Limb (tissue), 2 donors: ENCODE measurements at regions not wholly inside any gene's neighbourhood (a gene's known extent, or its start where the extent isn't known, plus 50 kb on each side); places are given as distances from the start of the nearest gene placed in this dataset.

Experiments
- DNase-seq, 2 donors: peaks; one replicate each; pipeline ENCODE4 v3.0.0-alpha.2; 2016; ENCODE audit errors: extremely low spot score in 2 of 2

- no peak for DNase-seq
Observed at GRCh38 chr13:57224414-57224813, 57.4 kb downstream of the PRR20E start.

DNA sequence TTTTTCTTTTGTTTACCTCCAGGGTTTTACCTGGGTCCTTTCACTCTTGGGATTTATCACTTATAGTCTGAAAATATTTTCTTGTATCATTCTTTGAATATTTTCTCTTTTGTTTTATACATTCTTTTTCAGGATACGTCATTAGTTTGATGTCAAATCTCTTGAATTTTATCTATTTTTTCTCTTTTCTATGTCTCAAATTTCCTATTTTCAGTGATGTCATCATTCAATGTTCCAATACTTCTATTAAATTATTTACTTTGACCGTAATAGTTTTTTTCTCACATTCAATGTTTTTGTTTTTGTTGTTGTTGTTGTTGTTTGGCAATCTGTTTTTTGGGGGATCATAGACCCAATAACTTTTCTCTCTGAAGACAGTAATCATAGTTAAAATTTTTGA lies 83.5 kb downstream of the PRR20E start:
- no peak for DNase-seq

DNA sequence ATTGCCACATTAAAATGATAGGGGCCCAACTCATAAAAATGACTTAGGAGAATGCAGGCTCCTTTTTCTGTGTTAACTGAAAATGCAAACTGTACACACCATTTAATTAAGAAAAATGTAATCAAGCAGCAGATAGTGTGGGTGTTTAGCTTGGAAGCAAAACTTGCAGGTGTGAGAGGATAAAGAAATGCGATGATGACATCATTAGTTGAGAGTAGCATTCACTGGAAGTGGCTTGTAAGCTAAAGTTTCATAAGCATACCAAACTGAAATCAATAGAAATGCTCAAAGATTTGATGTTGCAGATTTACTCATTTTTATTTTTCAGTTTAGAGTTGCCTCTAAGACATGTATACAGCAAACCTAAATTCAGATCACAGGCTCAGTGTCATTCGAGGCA lies 86.6 kb downstream of the PRR20E start:
- DNase-seq, result no peak

GRCh38 chr13:57264965-57265364 lies 98.0 kb downstream of the PRR20E start:
- DNase-seq, result peak in 1 of 2 donors; percentile 12

DNA sequence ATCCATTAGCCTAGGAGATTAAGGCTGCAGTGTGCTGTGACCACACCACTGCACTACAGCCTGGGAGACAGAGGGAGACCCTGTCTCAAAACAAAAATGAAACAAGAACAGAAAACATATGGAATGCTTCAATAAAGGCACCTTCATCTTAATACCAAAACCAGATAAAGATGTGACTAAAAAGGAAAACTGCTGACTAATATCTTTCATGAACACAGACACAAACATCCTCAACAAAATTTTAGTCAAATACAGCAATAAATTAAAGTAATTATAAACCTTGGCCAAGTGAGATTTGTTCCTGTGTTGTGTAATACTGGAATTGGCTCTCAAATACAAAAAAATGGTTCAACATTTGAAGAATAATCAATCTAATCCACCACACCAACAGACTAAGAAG lies 103.5 kb downstream of the PRR20E start:
- DNase-seq, result no peak

DNA sequence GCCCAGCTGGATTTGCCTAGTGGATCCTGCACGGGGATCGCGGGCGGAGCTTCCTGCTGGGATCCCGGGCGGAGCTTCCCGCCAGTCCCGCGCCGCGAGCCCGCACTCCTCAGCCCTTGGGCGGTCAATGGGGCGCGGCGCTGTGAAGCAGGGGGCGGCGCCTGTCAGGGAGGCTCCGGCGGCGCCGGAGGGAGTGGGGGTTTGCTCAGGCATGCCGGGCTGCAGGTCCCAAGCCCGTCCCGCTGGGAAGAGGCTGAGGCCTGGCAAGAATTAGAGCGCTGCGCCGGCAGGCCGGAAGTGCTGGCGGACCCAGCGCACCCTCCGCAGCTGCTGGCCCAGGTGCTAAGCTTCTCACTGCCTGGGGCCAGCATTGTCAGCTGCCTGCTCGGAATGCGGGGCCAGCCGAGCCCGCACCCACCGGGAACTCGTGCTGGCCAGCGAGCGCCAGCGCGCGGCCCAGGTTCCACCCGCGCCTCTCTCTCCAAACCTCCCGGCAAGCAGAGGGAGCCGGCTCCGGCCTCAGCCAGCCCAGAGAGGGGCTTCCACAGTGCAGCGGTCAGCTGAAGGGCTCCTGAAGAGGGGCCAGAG lies 119.6 kb downstream of the PRR20E start:
- DNase-seq, result no peak

DNA sequence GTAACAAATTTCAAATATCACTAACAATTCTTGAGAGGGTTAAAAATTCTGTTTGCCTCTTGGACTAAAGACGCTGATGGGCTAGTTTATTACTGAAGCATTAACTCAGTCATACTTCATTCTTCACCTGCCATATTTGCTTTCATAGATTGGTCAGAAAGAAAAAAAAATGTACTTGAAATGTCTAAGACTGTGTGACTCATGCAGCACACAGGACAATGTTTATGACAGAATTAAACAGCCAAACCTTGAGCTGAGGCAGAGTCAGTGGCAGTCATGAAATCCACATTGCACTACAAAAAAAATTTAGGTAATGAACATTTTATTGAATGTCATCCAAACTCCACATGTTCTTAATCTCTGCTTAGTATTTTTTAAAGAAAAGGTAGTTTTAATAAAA lies 135.6 kb downstream of the PRR20E start:
- no peak for DNase-seq

DNA sequence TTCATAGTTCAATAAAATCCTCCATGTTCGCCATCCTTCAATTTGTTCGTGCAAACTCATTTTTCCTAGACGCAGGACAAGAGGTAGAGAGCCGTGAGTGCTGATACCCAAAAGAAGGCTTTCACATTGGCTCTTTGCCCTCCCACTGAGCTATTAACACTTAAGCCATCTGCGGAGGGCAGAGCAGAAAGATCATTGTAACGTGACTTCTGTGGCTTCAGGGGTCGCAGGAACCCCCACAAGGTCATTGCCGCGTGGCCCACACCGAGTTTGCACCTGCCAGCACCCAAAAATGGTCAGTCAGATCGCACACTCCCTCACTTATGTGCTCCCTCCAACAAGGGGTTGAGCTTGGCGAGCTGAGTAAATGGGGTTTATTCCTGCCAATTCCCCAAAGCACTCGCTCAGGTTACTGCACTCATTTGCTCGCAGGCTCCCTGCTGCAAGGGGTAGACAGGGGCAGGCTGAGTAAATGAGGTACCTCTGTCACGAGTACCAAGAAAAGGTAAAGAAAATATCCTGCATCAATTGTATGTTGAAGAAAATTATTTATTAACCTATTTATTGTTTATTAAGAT lies 144.1 kb downstream of the PRR20E start:
- no peak for DNase-seq

DNA sequence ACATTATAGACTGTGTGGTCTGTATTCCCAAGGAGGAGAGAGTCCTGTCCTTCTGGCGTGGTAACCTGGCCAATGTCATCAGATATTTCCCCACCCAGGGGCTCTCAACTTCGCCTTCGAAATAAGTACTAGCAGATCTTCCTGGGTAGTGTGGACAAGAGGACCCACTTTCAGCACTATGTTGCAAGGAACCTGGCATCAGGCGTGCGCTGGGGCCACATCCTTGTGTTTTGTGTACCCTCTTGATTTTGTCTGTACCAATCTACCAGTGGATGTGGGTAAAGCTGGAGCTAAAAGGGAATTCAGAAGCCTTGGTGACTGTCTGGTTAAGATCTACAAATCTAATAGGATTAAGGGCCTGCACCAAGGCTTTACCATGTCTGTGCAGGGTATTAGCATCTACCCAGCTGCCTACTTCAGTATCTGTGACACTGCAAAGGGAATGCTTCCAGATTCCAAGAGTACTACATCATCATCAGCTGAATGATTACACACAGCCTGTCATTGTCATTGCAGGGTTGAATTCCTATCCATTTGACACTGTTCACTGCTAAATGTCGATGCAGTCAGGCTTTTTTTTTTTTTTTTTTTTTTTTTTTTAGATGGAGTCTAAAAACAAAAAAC lies 148.0 kb downstream of the PRR20E start:
- DNase-seq, result no peak

DNA sequence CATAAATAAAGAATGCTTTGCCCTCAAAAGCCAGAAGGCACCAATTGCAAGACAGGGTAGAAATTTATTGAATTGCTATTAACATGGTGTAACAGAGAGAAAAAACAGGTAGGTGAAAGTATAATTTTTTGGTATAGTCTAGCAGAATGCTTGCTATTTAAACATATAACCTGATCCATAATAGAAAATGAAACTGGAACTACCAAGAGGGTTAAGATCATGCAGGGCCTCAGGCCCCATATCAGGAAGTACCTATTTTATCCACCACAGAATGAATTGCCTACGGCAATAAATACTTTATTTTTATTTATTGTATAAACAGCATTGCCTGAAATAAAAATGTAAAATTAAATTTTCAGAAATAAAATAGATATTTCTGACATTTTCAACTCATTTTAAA lies 159.5 kb downstream of the PRR20E start:
- no peak for DNase-seq

- DNase-seq, result no peak
Observed at GRCh38 chr13:57340878-57341277, 173.9 kb downstream of the PRR20E start.

DNA sequence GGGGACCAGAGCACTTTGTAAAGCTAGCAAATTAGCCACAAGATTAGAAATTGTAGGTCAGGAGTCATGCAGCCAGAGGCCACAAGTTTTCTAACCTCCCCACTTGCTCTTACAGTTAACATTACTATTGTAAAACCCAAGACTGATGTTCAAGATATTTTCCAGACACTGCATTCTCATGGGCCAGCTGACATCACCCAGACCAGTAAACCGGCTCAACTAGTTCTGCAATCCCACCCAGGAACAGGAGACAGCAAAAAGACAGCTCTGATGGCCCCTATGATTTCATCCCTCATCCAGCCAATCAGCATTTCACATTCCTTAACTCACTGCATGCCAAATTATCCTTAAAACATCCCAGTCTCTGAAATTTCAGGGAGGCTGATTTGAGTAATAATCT lies 178.5 kb downstream of the PRR20E start:
- no peak for DNase-seq

DNA sequence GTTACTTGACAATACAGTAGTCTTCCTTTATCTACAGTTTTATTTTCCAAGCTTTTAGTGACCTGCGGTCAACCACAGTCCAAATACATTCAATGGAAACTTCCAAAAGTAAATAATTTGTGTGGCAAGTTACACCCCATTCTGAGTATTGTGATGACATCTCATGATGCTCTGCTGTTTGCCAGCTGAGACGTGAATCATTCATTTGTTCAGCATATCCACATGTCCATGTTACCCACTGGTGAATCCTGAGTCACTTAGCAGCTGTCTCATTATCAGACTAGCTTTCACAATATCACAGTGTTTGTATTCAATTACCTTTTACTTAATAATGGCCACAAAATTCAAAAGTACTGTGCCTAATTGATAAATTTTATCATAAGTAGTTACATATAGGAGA lies 179.8 kb downstream of the PRR20E start:
- no peak for DNase-seq

GRCh38 chr13:57352114-57352513 lies 185.1 kb downstream of the PRR20E start:
- no peak for DNase-seq

DNA sequence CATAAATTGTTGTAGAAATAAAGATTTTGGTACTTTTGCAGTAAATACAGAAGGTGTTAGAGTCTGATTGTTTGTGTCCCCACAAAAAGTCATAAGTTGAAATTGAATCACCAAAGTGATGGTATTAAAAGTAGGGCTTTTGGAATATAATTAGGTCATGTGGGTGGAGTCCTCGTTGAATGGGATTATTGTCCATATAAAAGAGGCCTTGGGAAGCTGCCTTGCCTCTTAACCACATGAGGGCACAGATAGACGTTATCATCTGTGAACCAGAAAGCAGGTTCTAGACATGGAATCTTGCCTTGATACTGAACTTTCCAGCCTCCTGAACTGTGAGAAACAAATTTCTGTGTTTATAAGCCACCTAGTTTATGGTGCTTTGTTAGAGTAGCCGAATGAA lies 186.8 kb downstream of the PRR20E start:
- DNase-seq, result no peak

DNA sequence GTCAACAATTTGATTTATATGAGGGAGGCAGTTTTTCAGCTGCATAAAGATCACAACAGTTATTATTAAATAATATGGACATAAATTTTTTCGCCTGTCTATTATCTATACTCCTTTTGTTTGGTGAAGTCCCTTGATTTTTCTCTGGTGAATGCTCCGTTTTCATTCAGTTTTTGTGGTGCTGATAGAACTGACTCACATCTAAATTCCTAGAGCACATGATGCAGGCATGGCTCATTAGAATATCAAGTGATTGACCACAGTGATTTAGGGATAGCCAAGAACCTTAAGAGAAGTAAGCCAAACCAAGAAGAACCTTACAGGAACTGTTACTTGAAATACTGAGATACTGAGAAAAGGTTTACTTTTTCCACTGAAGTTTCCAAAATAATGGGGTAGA lies 208.9 kb downstream of the PRR20E start:
- DNase-seq, result no peak

DNA sequence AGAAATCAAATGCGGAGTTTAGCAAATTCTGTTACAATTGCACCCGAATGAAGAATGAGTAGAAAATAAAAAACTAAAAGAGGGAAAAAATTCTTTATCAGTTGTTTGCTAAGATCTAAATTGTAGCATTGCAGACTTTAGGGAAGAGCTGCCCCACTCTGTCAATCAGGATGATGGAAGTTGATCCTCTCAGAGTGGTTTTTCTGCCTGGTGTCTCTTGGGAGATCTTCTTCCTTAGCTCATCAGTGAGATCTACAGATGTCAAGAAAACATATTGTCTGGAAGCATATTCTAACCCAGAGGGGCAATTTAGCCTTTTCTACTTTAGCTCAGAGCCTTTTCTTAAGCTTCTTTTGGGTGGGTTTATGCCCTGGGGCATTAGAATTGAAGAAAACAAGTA lies 223.2 kb upstream of the PCDH17 start:
- DNase-seq, result no peak

- no peak for DNase-seq
Observed at GRCh38 chr13:57409121-57409520, 222.4 kb upstream of the PCDH17 start.

DNA sequence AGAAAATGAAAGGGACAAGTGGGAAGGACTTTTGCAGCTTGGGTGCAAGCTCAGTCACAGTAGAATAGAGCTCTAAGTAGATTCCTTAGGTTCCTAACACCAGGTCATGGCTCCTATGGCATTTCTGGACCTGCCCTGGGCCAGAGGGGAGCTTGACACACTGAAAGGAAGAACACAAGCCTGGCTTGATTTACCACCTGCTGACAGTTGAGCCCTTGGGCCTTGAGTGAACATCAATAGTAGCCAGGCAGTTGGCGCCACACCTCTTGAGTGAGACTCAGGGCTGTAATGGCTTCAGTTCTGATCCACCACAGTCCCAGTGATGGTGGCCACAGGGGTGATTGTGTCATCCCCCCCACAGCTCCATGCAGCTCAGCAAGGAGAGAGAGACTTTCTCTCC lies 221.9 kb upstream of the PCDH17 start:
- DNase-seq, result no peak

- no peak for DNase-seq
Observed at GRCh38 chr13:57418067-57418677, 213.4 kb upstream of the PCDH17 start.

- DNase-seq, result no peak
Observed at GRCh38 chr13:57424379-57424778, 207.2 kb upstream of the PCDH17 start.

- no peak for DNase-seq
Observed at GRCh38 chr13:57425531-57425930, 206.0 kb upstream of the PCDH17 start.

DNA sequence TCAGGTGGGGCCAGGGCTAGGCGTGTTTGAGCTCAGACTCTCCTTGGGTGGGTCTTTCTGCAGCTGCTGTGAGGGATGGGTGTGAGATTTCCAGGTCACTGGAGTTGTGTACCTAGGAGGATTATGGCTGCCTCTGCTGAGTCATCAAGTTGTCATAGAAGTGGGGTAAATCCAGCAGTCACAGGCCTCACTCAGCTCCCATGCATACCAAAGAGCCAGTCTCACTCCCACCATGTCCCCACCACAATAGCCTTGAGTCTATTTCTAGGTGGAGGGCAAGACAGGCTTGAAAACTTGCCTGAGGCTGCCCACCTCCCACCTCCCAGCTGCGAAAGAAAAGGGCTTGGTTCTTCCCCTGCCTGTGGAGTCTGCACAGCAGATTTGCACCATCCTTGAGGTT lies 194.0 kb upstream of the PCDH17 start:
- no peak for DNase-seq
